IPS-20b (cell line): ENCODE measurements at regions not wholly inside any gene's neighbourhood (a gene's known extent, or its start where the extent isn't known, plus 50 kb on each side); places are given as distances from the start of the nearest gene placed in this dataset.

Source experiments
- H3K27ac ChIP-seq: one replicate; pipeline ENCODE4 v1.5.1; 2013; ENCODE audit warnings: low read length
- H3K27me3 ChIP-seq: 2 replicates; pipeline ENCODE4 v1.6.1; 2013; ENCODE audit warnings: mild to moderate bottlenecking, low read length, inconsistent platforms; ENCODE audit not compliant: insufficient read depth
- H3K36me3 ChIP-seq: 2 replicates; pipeline ENCODE4 v1.6.1; 2013; ENCODE audit warnings: low read depth, mild to moderate bottlenecking, inconsistent platforms, low read length, moderate library complexity; ENCODE audit not compliant: insufficient read depth
- H3K4me1 ChIP-seq: 2 replicates; pipeline ENCODE4 v1.6.1; 2013; ENCODE audit warnings: mild to moderate bottlenecking, control low read depth, inconsistent platforms, low read length, moderate library complexity; ENCODE audit not compliant: insufficient read depth
- H3K4me3 ChIP-seq: 2 replicates; pipeline ENCODE4 v1.5.1; 2013; ENCODE audit warnings: mild to moderate bottlenecking, low read length, inconsistent platforms
- H3K9ac ChIP-seq: 2 replicates; pipeline ENCODE4 v1.6.1; 2013; ENCODE audit warnings: low read depth, mild to moderate bottlenecking, inconsistent platforms, low read length, moderate library complexity
- H3K9me3 ChIP-seq: 2 replicates; pipeline ENCODE4 v1.6.1; 2013; ENCODE audit warnings: mild to moderate bottlenecking, low read depth, low read length, inconsistent platforms; ENCODE audit not compliant: insufficient read depth

- Histone ChIP-seq H3K9me3 (no peaks in the 10 kb centered on the region), H3K36me3 (no peaks in the 10 kb centered on the region), H3K4me1 (no peaks in the 10 kb centered on the region), H3K27ac (no peak overlapping the region), H3K4me3 (no peak overlapping the region), H3K9ac (no peak overlapping the region), H3K27me3 (no peaks in the 10 kb centered on the region)
Measured at GRCh38 chr6:26149240-26149639, 62.0 kb downstream of the HFE start.

DNA sequence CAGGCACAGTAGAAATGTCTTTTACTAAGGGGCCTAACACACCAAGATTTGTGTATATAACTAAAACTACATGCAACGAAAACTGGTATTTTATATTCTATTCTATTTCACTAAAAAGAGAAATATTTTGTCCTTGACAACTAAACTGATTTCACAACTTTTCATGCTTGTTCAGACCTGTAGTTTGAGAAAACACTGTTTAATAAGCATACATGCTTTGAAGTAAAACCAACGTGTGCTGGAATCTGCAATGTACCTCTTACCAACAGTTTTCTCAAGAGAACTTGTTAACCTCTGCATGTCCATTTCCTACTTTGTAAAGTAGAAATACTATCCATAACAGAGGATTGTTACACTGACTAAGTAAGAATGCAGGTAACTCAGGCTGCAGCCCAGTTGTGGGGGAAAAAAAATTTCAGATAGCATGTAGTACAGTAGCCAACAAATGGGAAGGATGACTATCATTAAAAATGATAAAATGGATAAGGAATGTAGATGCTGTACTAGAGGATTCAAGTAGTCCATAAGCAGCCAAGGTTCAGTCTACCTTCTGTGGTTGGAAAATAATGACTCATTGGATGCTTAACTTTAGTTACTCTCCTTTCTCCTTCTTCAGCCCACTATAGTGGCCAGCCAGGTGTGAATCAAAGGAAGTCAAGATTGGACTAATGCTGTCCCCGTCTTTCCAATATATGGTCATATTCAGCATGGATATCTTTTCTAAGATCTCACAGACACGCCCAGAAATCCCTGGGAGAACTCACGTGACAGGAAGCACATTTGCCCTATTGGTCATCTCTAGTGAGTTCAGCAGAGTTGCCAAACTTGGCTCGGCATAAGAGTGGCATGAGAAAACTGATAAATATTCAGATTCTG is 65.2 kb downstream of the HFE start:
- Histone ChIP-seq H3K27me3 (no peaks in the 10 kb centered on the region), H3K4me3 (no peak overlapping the region), H3K36me3 (no peaks in the 10 kb centered on the region), H3K4me1 (peaks cover 6% of the 10 kb centered on the region; the same call in 1 of the 2 replicates), H3K27ac (no peak overlapping the region), H3K9ac (no peak overlapping the region), H3K9me3 (no peaks in the 10 kb centered on the region)

- no peaks in the 10 kb centered on the region for H3K9me3 ChIP-seq
- H3K27ac ChIP-seq = peak overlapping the region; percentile 89
- H3K27me3 ChIP-seq = no peaks in the 10 kb centered on the region
- H3K9ac ChIP-seq = peak overlapping the region; percentile 98
- H3K4me3 ChIP-seq = peak overlapping the region; percentile 87
- peaks cover 6% of the 10 kb centered on the region; the same call in 1 of the 2 replicates for H3K4me1 ChIP-seq
- H3K36me3 ChIP-seq = no peaks in the 10 kb centered on the region
Measured at GRCh38 chr6:26155061-26155930, 68.1 kb downstream of the HFE start.

GRCh38 chr6:26156105-26156849 is 69.0 kb downstream of the HFE start:
- Histone ChIP-seq H3K36me3 (no peaks in the 10 kb centered on the region), H3K4me1 (peaks cover 6% of the 10 kb centered on the region; the same call in 1 of the 2 replicates), H3K9ac (peak overlapping the region; percentile 98), H3K9me3 (no peaks in the 10 kb centered on the region), H3K27me3 (no peaks in the 10 kb centered on the region), H3K4me3 (peak overlapping the region; percentile 87), H3K27ac (peak overlapping the region; percentile 89)

DNA sequence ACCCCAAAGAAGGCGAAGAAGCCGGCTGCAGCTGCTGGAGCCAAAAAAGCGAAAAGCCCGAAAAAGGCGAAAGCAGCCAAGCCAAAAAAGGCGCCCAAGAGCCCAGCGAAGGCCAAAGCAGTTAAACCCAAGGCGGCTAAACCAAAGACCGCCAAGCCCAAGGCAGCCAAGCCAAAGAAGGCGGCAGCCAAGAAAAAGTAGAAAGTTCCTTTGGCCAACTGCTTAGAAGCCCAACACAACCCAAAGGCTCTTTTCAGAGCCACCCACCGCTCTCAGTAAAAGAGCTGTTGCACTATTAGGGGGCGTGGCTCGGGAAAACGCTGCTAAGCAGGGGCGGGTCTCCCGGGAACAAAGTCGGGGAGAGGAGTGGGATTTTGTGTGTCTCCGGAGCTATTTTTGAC is 69.6 kb downstream of the HFE start:
- Histone ChIP-seq H3K27me3 (no peaks in the 10 kb centered on the region), H3K9ac (peak overlapping the region; percentile 98), H3K27ac (peak overlapping the region; percentile 49), H3K4me3 (peak overlapping the region; percentile 87), H3K4me1 (peaks cover 6% of the 10 kb centered on the region; the same call in 1 of the 2 replicates), H3K36me3 (no peaks in the 10 kb centered on the region), H3K9me3 (no peaks in the 10 kb centered on the region)

DNA sequence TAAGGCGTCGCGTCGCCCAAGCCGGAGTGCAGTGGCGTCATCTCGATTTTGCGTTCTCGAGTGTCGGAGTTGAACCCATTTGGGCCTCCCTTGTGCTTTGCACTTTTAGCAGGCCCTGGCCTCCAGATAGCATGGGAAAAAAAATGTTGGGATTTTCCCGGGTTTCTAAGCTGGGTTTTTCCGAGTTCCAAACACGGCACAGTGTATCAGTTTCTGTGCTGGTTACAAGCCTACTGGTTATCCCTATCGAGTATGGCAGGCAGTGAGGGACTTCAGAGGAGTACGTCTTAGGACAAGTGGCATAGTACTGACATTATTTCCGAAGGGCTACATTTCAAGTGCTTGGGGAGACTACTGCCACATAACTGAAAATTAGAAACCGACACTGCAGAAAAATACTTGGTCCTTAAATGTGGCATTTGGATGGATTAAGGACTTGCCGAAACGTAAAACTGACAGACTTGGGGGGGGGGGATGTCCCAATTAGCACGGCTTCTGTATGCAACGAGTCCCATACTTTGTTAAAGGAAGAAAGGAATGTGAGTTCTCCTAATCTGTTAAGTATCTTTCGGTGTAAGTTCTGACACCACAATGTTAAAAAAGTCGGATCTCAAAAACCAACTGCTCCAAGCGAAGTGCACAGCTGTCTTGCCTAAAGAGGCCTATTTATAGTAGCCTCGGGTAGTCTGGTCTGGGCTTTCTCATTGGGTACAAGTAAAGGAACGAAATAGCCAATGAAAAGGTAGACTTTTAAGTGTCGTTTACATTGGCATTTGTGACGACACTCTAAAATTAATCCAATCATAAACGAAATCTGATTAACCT is 70.2 kb downstream of the HFE start:
- Histone ChIP-seq H3K27me3 (no peaks in the 10 kb centered on the region), H3K4me1 (peaks cover 6% of the 10 kb centered on the region; the same call in 1 of the 2 replicates), H3K9me3 (no peaks in the 10 kb centered on the region), H3K9ac (peak overlapping the region; percentile 98), H3K4me3 (peak overlapping the region; percentile 87), H3K27ac (peak overlapping the region; percentile 49), H3K36me3 (no peaks in the 10 kb centered on the region)

- peak overlapping the region; percentile 87 for H3K4me3 ChIP-seq
- H3K27ac ChIP-seq = peak overlapping the region; percentile 41
- no peaks in the 10 kb centered on the region for H3K27me3 ChIP-seq
- H3K9ac ChIP-seq = peak overlapping the region; percentile 89
- no peaks in the 10 kb centered on the region for H3K36me3 ChIP-seq
- peaks cover 6% of the 10 kb centered on the region; the same call in 1 of the 2 replicates for H3K4me1 ChIP-seq
- H3K9me3 ChIP-seq = no peaks in the 10 kb centered on the region
Measured at GRCh38 chr6:26158076-26158580, 70.9 kb downstream of the HFE start.

DNA sequence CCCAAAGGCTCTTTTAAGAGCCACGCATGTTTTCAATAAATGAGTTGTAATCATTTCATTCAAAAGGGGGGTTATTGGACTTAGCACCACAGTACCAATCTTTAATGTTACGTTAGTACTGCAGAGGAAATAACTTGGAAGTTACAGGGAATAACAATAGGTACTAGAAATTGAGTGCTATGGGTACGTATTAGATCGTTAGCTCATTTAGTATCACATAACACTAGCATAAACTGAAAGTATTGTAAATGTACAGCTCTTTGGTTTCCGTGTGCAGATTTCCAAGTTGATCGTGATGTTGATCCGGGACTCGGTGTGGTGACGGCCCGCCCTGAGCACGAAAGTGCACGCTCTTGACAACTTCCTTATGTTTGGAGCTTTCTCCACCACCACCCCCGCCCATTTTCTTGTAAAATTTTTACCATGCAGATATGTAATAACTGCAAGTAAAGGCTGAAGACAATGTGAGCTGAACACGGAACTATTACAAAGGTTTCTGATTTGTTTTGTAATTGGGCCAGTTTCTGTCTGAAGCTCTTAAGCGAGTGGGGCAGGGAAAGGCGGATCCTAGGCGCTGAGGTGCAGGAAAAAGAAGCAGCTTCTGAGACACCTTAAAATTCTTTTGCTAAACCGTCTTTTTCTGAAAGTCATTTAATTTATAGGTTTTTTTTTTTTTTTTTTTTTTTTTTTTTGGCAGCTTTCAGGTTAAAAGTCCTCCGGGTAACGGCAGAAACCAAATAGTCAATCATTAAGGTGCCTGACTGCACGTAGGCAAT is 71.5 kb downstream of the HFE start:
- Histone ChIP-seq H3K4me3 (peak overlapping the region; percentile 87), H3K9me3 (no peaks in the 10 kb centered on the region), H3K9ac (peak overlapping the region; percentile 89), H3K4me1 (peaks cover 6% of the 10 kb centered on the region; the same call in 1 of the 2 replicates), H3K27ac (peak overlapping the region; percentile 54), H3K27me3 (no peaks in the 10 kb centered on the region), H3K36me3 (no peaks in the 10 kb centered on the region)

- Histone ChIP-seq H3K4me1 (peaks cover 6% of the 10 kb centered on the region; the same call in 1 of the 2 replicates), H3K27me3 (no peaks in the 10 kb centered on the region), H3K9me3 (no peaks in the 10 kb centered on the region), H3K9ac (peak overlapping the region; percentile 89), H3K36me3 (no peaks in the 10 kb centered on the region), H3K4me3 (peak overlapping the region; percentile 87), H3K27ac (peak overlapping the region; percentile 54)
Measured at GRCh38 chr6:26159357-26160273, 72.4 kb downstream of the HFE start.
